Ovary (tissue), 7 donors: ENCODE measurements at regions not wholly inside any gene's neighbourhood (a gene's known extent, or its start where the extent isn't known, plus 50 kb on each side); places are given as distances from the start of the nearest gene placed in this dataset.

Source experiments
- DNase-seq, 5 donors: peaks; one replicate each; pipeline ENCODE4 v3.0.0-alpha.2; 2019 to 2020
- H3K27ac ChIP-seq, 2 donors: fragments of 200-600 bp; one replicate each; pipeline versions ENCODE4 v1.5.1 to v1.8.0; 2019 to 2022
- H3K27me3 ChIP-seq: fragments of 200-600 bp; one replicate; pipeline ENCODE4 v1.8.0; 2022
- H3K36me3 ChIP-seq: fragments of 200-600 bp; sonication (generic); one replicate; pipeline ENCODE4 v1.5.1; 2019
- H3K4me1 ChIP-seq: one replicate; pipeline ENCODE4 v1.8.1; 2013; ENCODE audit warnings: mild to moderate bottlenecking, moderate library complexity; ENCODE audit not compliant: insufficient read depth
- H3K4me3 ChIP-seq: fragments of 200-600 bp; sonication (generic); one replicate; pipeline ENCODE4 v1.5.1; 2017
- H3K9me3 ChIP-seq, 2 donors: fragments of 200-600 bp in 1 of 2; sonication (generic) in 1 of 2; one replicate each; pipeline versions ENCODE4 v1.5.1 to v1.8.1; 2013 to 2019; ENCODE audit warnings: mild to moderate bottlenecking in 1 of 2, moderate library complexity in 1 of 2
- EP300 ChIP-seq: sonication (generic); formaldehyde crosslinking; IDR thresholded peaks from one replicate; pipeline ENCODE4 v1.6.1; 2017; ENCODE audit warnings: antibody characterized with exemption
- POLR2A ChIP-seq: fragments of 450-650 bp; IDR thresholded peaks from one replicate; pipeline ENCODE4 v1.6.1; 2017; ENCODE audit warnings: antibody characterized with exemption, mild to moderate bottlenecking, moderate library complexity
- WGBS, 3 donors: extraction: QIAGEN DNeasy Blood & Tissue Kit in 1 of 3; methylation state at CpG; one replicate each; pipeline versions ENCODE4 v1.1.5 to v1.1.7; 2013 to 2017; 5-methylcytosine and 5-hydroxymethylcytosine counted together
- intact Hi-C, 4 donors: fragments of 100-400 bp; cut with DNase I; formaldehyde crosslinking; loops; one replicate each; pipeline versions ENCODE4 v1.11.0 to v1.15.1; 2022 to 2023
- TF ChIP-seq, protein P1 (sequence below), 3 donors: fragments of 450-650 bp in 2 of 3; fragments of 200-600 bp in 1 of 3; IDR thresholded peaks; one replicate each; pipeline versions ENCODE4 v1.5.1 to v1.8.0; 2016 to 2022; ENCODE audit warnings: antibody characterized with exemption in 3 of 3, mild to moderate bottlenecking in 1 of 3
- donor health status: DM: no; HTN: no; CAD: no; lungs with moderate emphysema.
- donor health status: DM: no; HTN: no; CAD: no.
- donor health status: Bipolar disorder and iron deficiency.
- donor health status: DM: no; HTN: no; CAD: no.
- donor health status: DM: yes; HTN: yes; CAD: no.

DNA sequence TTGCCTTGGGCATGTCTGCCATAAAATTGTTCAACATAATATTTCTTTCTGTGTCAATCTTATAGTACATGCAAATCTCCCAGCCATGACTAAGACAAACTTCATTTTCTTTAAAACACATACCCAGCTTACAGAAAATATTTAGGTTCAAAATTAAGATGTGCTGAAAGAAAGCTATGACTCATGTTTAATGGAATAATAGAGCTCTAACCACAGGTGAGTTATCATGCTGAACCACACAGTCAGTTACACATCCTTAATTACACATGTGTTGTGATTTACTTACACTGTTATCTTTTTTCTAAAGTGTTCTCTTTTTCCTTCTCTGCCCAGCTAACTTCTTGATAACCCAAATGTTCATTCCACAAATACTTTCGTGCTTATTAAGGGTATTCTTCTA, 1831.2 kb downstream of the OLFM4 start:
- H3K4me1 ChIP-seq: no peaks in the 10 kb centered on the region
- no peak for DNase-seq
- no peak for TF ChIP-seq POLR2A
- TF ChIP-seq, protein P1, sequence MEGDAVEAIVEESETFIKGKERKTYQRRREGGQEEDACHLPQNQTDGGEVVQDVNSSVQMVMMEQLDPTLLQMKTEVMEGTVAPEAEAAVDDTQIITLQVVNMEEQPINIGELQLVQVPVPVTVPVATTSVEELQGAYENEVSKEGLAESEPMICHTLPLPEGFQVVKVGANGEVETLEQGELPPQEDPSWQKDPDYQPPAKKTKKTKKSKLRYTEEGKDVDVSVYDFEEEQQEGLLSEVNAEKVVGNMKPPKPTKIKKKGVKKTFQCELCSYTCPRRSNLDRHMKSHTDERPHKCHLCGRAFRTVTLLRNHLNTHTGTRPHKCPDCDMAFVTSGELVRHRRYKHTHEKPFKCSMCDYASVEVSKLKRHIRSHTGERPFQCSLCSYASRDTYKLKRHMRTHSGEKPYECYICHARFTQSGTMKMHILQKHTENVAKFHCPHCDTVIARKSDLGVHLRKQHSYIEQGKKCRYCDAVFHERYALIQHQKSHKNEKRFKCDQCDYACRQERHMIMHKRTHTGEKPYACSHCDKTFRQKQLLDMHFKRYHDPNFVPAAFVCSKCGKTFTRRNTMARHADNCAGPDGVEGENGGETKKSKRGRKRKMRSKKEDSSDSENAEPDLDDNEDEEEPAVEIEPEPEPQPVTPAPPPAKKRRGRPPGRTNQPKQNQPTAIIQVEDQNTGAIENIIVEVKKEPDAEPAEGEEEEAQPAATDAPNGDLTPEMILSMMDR (IDR thresholded peaks at IDR 0.05): no peak
- no peaks in the 10 kb centered on the region for H3K27me3 ChIP-seq
- WGBS, 3 donors: 45 to 69% (median 51%) methylated on average over 1 of the region's 1 CpG
- H3K27ac ChIP-seq: no peak overlapping the region
- no peak overlapping the region for H3K4me3 ChIP-seq
- no peaks in the 10 kb centered on the region for H3K9me3 ChIP-seq
- H3K36me3 ChIP-seq: no peaks in the 10 kb centered on the region
- intact Hi-C loops: no loop called here

DNA sequence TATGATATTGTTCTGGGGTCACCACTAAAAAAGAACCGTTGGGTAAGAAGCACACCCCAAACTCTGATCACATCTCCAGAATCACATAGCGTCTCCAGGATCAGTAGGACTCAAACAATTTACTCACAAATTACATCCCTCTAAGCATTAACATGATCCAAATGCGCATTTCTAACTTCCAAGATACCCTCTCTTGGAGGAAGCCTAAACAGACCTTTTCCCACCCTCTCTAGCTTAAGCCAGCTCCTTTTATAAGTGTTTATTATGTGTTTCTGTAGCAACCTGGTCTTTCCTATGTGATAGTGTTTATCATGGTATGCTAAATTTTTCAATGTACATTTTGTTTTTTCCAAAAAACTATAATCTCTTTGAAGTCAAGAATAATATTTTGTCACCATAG, 1846.5 kb downstream of the OLFM4 start:
- 76 to 82% (median 81%) methylated on average over 3 of the region's 3 CpGs for WGBS, 3 donors
- no peak overlapping the region for H3K27ac ChIP-seq
- no peaks in the 10 kb centered on the region for H3K9me3 ChIP-seq
- no peaks in the 10 kb centered on the region for H3K36me3 ChIP-seq
- TF ChIP-seq EP300: no peak
- no peak for TF ChIP-seq POLR2A
- intact Hi-C loops: no loop called here
- no peak for DNase-seq
- no peaks in the 10 kb centered on the region for H3K4me1 ChIP-seq
- H3K27me3 ChIP-seq: no peaks in the 10 kb centered on the region
- no peak overlapping the region for H3K4me3 ChIP-seq

DNA sequence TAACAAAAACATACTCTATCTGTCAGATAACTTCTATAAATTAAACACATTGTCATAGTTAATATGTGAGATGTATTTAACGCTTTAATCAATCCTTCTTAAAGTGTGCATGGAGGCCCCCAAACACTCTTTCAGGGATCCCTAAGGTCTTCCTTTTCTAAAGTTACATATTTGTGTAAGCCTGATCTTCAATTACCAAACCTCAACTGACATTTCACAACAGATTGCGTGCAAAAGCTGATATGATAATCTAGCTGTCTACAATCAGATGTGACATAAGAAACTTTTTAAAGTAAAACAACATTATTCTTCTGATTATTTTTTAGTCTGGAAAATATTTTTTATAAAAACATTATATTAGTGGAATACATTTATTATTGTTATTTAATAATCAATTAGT, 1850.4 kb downstream of the OLFM4 start:
- no peak overlapping the region for H3K4me3 ChIP-seq
- no peak overlapping the region for H3K27ac ChIP-seq
- no peaks in the 10 kb centered on the region for H3K27me3 ChIP-seq
- no peak for TF ChIP-seq POLR2A
- TF ChIP-seq, protein P1 (IDR thresholded peaks at IDR 0.05): no peak
- TF ChIP-seq EP300: no peak
- no peaks in the 10 kb centered on the region for H3K4me1 ChIP-seq
- DNase-seq: no peak
- no peaks in the 10 kb centered on the region for H3K36me3 ChIP-seq
- 76 to 83% (median 77%) methylated on average over 2 of the region's 2 CpGs for WGBS, 3 donors
- intact Hi-C loops: no loop called here
- H3K9me3 ChIP-seq: no peaks in the 10 kb centered on the region

DNA sequence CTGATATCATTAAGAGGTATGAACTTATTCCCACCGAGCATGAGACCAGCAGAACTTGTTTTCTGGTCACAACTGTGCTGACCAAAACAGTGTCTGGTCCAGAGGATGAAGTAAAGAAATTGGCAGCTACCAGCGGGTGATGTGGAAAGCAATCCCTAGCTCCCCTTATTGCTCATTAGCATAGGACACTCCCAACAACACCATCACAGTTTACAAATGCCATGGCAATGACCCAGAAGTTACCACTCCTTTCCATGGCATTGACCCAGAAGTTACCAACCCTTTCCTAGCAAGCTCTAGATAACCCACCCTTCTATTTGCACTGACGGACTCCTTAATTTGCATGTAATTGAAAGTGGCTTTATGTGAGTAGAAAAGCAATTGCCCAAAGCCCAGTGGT, 1856.1 kb downstream of the OLFM4 start:
- WGBS, 3 donors: 76 to 86% (median 83%) methylated on average over 3 of the region's 3 CpGs
- intact Hi-C loops: no loop called here
- no peak overlapping the region for H3K27ac ChIP-seq
- no peak for TF ChIP-seq EP300
- TF ChIP-seq, protein P1 (IDR thresholded peaks at IDR 0.05): no peak
- no peak for TF ChIP-seq POLR2A
- no peaks in the 10 kb centered on the region for H3K36me3 ChIP-seq
- H3K4me1 ChIP-seq: no peaks in the 10 kb centered on the region
- no peaks in the 10 kb centered on the region for H3K27me3 ChIP-seq
- H3K4me3 ChIP-seq: no peak overlapping the region
- no peaks in the 10 kb centered on the region for H3K9me3 ChIP-seq
- DNase-seq: no peak

DNA sequence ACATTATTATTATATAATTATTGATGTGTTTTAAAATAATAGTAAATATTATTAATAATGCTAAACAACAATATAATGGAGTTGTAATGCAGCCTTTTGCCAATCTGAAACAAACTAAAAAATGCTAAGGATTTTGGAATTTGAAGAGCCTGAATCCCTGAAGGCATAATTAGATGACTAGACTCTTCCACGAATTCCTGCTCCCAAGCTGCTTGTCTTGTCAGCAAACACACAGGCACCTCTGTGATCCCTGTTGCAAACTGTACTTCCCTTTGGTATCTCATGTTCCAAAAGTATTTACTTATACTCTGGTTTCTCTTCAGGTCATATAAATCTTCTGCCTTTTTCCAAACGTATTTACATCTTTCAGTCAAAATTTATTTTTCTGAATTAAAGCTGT, 1862.4 kb downstream of the OLFM4 start:
- Histone ChIP-seq H3K36me3 (no peaks in the 10 kb centered on the region), H3K27ac (no peak overlapping the region), H3K4me1 (no peaks in the 10 kb centered on the region), H3K4me3 (no peak overlapping the region), H3K27me3 (no peaks in the 10 kb centered on the region), H3K9me3 (no peaks in the 10 kb centered on the region)
- no peak for DNase-seq
- intact Hi-C loops: no loop called here
- 35 to 60% (median 51%) methylated on average over 2 of the region's 2 CpGs for WGBS, 3 donors
- TF ChIP-seq POLR2A: no peak
- TF ChIP-seq EP300: no peak
- TF ChIP-seq, protein P1 (IDR thresholded peaks at IDR 0.05): no peak
